Gastrocnemius medialis (tissue), 4 donors: ENCODE measurements at regions not wholly inside any gene's neighbourhood (a gene's known extent, or its start where the extent isn't known, plus 50 kb on each side); places are given as distances from the start of the nearest gene placed in this dataset.

ENCODE experiments used
- ATAC-seq, 2 donors: fragments of 150-250 bp; one replicate each; pipeline ENCODE4 v1.9.1; 2016
- DNase-seq, 2 donors: peaks; one replicate each; pipeline ENCODE4 v3.0.0-alpha.2; 2019
- H3K27ac ChIP-seq, 4 donors: fragments of 200-600 bp; sonication (generic); 1 replicate in 1 of 4; 2 replicates in 3 of 4; pipeline ENCODE4 v1.5.1; 2016 to 2018; ENCODE audit warnings: mild to moderate bottlenecking in 2 of 4, moderate library complexity in 1 of 4
- H3K27me3 ChIP-seq, 3 donors: fragments of 200-600 bp; sonication (generic) in 2 of 3; 1 replicate in 1 of 3; 2 replicates in 2 of 3; pipeline versions ENCODE4 v1.5.1 to v1.6.0; 2016 to 2019; ENCODE audit warnings: mild to moderate bottlenecking in 1 of 3, moderate library complexity in 1 of 3
- H3K36me3 ChIP-seq, 2 donors: fragments of 200-600 bp; sonication (generic) in 1 of 2; one replicate each; pipeline ENCODE4 v1.5.1; 2017 to 2018
- H3K4me1 ChIP-seq, 2 donors: fragments of 200-600 bp; sonication (generic) in 1 of 2; one replicate each; pipeline ENCODE4 v1.5.1; 2016 to 2017; ENCODE audit warnings: mild to moderate bottlenecking in 2 of 2
- H3K4me3 ChIP-seq, 4 donors: fragments of 200-600 bp; sonication (generic) in 3 of 4; 1 replicate in 1 of 4; 2 replicates in 3 of 4; pipeline ENCODE4 v1.5.1; 2016 to 2019; ENCODE audit warnings: mild to moderate bottlenecking in 2 of 4
- H3K9me3 ChIP-seq, 3 donors: fragments of 200-600 bp; sonication (generic) in 2 of 3; 1 replicate in 1 of 3; 2 replicates in 2 of 3; pipeline ENCODE4 v1.5.1; 2016 to 2019
- CTCF ChIP-seq, 5 experiments: fragments of 450-650 bp in 3 of 5; fragments of 200-600 bp in 2 of 5; sonication (generic) in 2 of 5; IDR thresholded peaks in 4 of 5; conservative IDR thresholded peaks in 1 of 5; 1 replicate in 4 of 5; 2 replicates in 1 of 5; pipeline ENCODE4 v1.5.1; 2016 to 2019; ENCODE audit warnings: antibody characterized with exemption in 5 of 5, mild to moderate bottlenecking in 3 of 5, moderate library complexity in 3 of 5
- POLR2A ChIP-seq, 2 donors: fragments of 450-650 bp; IDR thresholded peaks; one replicate each; pipeline ENCODE4 v1.6.1; 2017; ENCODE audit warnings: antibody characterized with exemption in 2 of 2, mild to moderate bottlenecking in 2 of 2, moderate library complexity in 2 of 2
- in situ Hi-C, 4 donors: fragments of 200-750 bp; cut with MboI; loops; one replicate each; pipeline versions ENCODE4 v1.15.0 to v1.8.0; 2017; ENCODE audit warnings: low sequenced_read_pairs in 4 of 4
- intact Hi-C: fragments of 100-400 bp; cut with DNase I; formaldehyde crosslinking; loops from one replicate; pipeline ENCODE4 v1.15.1; 2023; ENCODE audit warnings: low total_unique reads

DNA sequence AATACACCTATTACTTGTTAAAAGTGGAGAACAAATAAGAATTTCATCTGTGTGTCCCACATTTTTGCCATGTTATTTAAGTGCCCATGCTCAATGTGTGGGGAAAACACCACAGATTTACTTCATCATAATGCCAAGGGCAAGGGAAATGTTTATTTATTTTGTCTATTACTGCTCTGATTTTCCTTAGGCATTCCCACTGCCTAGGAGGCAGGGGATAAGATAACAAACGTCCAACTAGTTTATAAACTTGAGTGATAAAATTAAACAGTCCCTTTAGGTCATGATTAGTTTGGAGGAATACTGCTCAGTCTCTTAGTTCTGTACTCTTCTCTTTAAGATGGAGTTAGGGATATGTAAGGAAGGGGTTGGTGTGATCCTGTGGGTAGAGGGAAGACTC, 598.4 kb upstream of the MARCKS start:
- TF ChIP-seq CTCF (IDR thresholded peaks at IDR 0.05 in 4 of 5, conservative IDR thresholded peaks at IDR 0.05 in 1 of 5) (no peak), POLR2A (IDR thresholded peaks at IDR 0.05) (no peak)

GRCh38 chr6:113271437-113271836, 585.7 kb upstream of the MARCKS start:
- H3K27me3 ChIP-seq, result no peaks in the 10 kb centered on the region
- no peaks in the 10 kb centered on the region for H3K4me1 ChIP-seq
- peak in 1 of 2 donors; percentile 63 for ATAC-seq
- no peaks in the 10 kb centered on the region for H3K36me3 ChIP-seq
- intact Hi-C loops (no loop called here), in situ Hi-C loops (no loop called here)
- no peak overlapping the region for H3K27ac ChIP-seq
- TF ChIP-seq CTCF (IDR thresholded peaks at IDR 0.05 in 4 of 5, conservative IDR thresholded peaks at IDR 0.05 in 1 of 5), result no peak
- no peak for TF ChIP-seq POLR2A (IDR thresholded peaks at IDR 0.05)
- H3K4me3 ChIP-seq, result no peak overlapping the region
- DNase-seq, result peak; percentile 7 to 13
- H3K9me3 ChIP-seq, result peaks cover 0 to 21% (median 5%) of the 10 kb centered on the region in 3 donors

More for the DNA sequence above, 598.4 kb upstream of the MARCKS start:
- Histone ChIP-seq H3K9me3 (no peaks in the 10 kb centered on the region), H3K4me3 (no peak overlapping the region), H3K4me1 (no peaks in the 10 kb centered on the region), H3K36me3 (no peaks in the 10 kb centered on the region), H3K27me3 (no peaks in the 10 kb centered on the region), H3K27ac (no peak overlapping the region)
- in situ Hi-C loops (no loop called here), intact Hi-C loops (no loop called here)
- DNase-seq (no peak), ATAC-seq (no peak)

GRCh38 chr6:113276601-113277000, 580.5 kb upstream of the MARCKS start:
- no peaks in the 10 kb centered on the region for H3K4me1 ChIP-seq
- H3K36me3 ChIP-seq, result no peaks in the 10 kb centered on the region
- H3K27me3 ChIP-seq, result no peaks in the 10 kb centered on the region
- intact Hi-C loops (no loop called here), in situ Hi-C loops (no loop called here)
- TF ChIP-seq CTCF (IDR thresholded peaks at IDR 0.05 in 4 of 5, conservative IDR thresholded peaks at IDR 0.05 in 1 of 5) (no peak), POLR2A (IDR thresholded peaks at IDR 0.05) (no peak)
- no peaks in the 10 kb centered on the region for H3K9me3 ChIP-seq
- ATAC-seq (no peak), DNase-seq (no peak)
- no peak overlapping the region for H3K4me3 ChIP-seq
- H3K27ac ChIP-seq, result no peak overlapping the region

- no peaks in the 10 kb centered on the region for H3K36me3 ChIP-seq
- intact Hi-C loops (no loop called here), in situ Hi-C loops (no loop called here)
- no peak for TF ChIP-seq CTCF (IDR thresholded peaks at IDR 0.05 in 4 of 5, conservative IDR thresholded peaks at IDR 0.05 in 1 of 5)
- TF ChIP-seq POLR2A (IDR thresholded peaks at IDR 0.05), result no peak
- H3K4me1 ChIP-seq, result no peaks in the 10 kb centered on the region
- no peak overlapping the region for H3K27ac ChIP-seq
- no peak for ATAC-seq
- no peaks in the 10 kb centered on the region for H3K9me3 ChIP-seq
- H3K27me3 ChIP-seq, result no peaks in the 10 kb centered on the region
- H3K4me3 ChIP-seq, result no peak overlapping the region
- no peak for DNase-seq
Measured at GRCh38 chr6:113277111-113277510, 580.0 kb upstream of the MARCKS start.

GRCh38 chr6:113281014-113281413, 576.1 kb upstream of the MARCKS start:
- ATAC-seq (no peak), DNase-seq (no peak)
- in situ Hi-C loops, result no loop called here
- intact Hi-C loops, result no loop called here
- no peak overlapping the region for H3K4me3 ChIP-seq
- TF ChIP-seq POLR2A (IDR thresholded peaks at IDR 0.05), result no peak
- TF ChIP-seq CTCF (IDR thresholded peaks at IDR 0.05 in 4 of 5, conservative IDR thresholded peaks at IDR 0.05 in 1 of 5), result no peak
- peaks cover 0 to under 1% (median 0%) of the 10 kb centered on the region in 3 donors for H3K9me3 ChIP-seq
- H3K27ac ChIP-seq, result no peak overlapping the region
- no peaks in the 10 kb centered on the region for H3K36me3 ChIP-seq
- no peaks in the 10 kb centered on the region for H3K4me1 ChIP-seq
- no peaks in the 10 kb centered on the region for H3K27me3 ChIP-seq
